K562 (cell line): ENCODE measurements at regions not wholly inside any gene's neighbourhood (a gene's known extent, or its start where the extent isn't known, plus 50 kb on each side); places are given as distances from the start of the nearest gene placed in this dataset.
A peak's percentile ranks its signal among the peaks of the same experiment; 100 is the strongest.

ENCODE experiments used
- ATAC-seq: fragments of 200-7000 bp; cut with Tn5 transposase; 3 replicates; pipeline ENCODE4 v1.9.1; 2020; ENCODE audit warnings: moderate library complexity
- BruUV-seq: library from RNA; stranded (reverse); fragments of 400-500 nt; replicated peaks from 2 replicates; lab custom pipeline; 2021; lab: Mats Ljungman, UMichigan
- CTCF ChIA-PET: fragments of 300-600 bp; formaldehyde crosslinking; extraction: SDS; loops from one replicate; lab custom pipeline; 2021; ENCODE audit warnings: low intra/inter-chr PET ratio; lab: Yijun Ruan, JAX
- POLR2A ChIA-PET: fragments of 300-600, 350-650 bp; sonication (Branson Sonifier 250); formaldehyde crosslinking; extraction: SDS; loops from one replicate; lab custom pipeline; 2021; ENCODE audit warnings: antibody characterized with exemption, inconsistent platforms; lab: Yijun Ruan, JAX
- DNase-seq, 4 experiments: peaks; one replicate each; pipeline versions ENCODE4 v3.0.0 to v3.0.0-alpha.2; 2011 to 2018; ENCODE audit warnings: low spot score in 3 of 4, mixed read lengths in 3 of 4; ENCODE audit errors: extremely low read depth in 1 of 4
- FAIRE-seq: peaks from 2 replicates; lab custom pipeline; 2011; peaks lifted over from hg19 to GRCh38; lab: Jason Lieb, UNC
- H2AFZ ChIP-seq: 2 replicates; pipeline ENCODE4 v1.6.0; 2011; ENCODE audit warnings: low read depth, low read length, control low read depth, inconsistent platforms
- H3K27ac ChIP-seq: fragments of 200-600 bp; 3 replicates; pipeline ENCODE4 v1.8.0; 2011; ENCODE audit warnings: low read depth, mild to moderate bottlenecking, control low read depth, inconsistent platforms, low read length, moderate library complexity, mixed read lengths; ENCODE audit errors: extremely low read depth
- H3K27me3 ChIP-seq, 2 experiments: fragments of 300-600 bp in 1 of 2; 2 replicates in 1 of 2; 3 replicates in 1 of 2; pipeline versions ENCODE4 v1.6.0 to v1.8.0; 2011; ENCODE audit warnings: inconsistent platforms in 2 of 2, low read length in 2 of 2, mild to moderate bottlenecking in 1 of 2, mixed read lengths in 1 of 2, moderate library complexity in 1 of 2; ENCODE audit not compliant: control insufficient read depth in 2 of 2, insufficient read depth in 2 of 2
- H3K36me3 ChIP-seq: fragments of 300-600 bp; 3 replicates; pipeline ENCODE4 v1.8.0; 2011; ENCODE audit warnings: mild to moderate bottlenecking, low read length, inconsistent platforms; ENCODE audit not compliant: control insufficient read depth, insufficient read depth
- H3K4me1 ChIP-seq, 2 experiments: fragments of 200-600 bp in 1 of 2; replicated peaks in 1 of 2; 2 replicates in 1 of 2; 3 replicates in 1 of 2; pipeline versions ENCODE4 v1.5.1 to v1.8.0; 2011; ENCODE audit warnings: inconsistent platforms in 2 of 2, low read length in 2 of 2, mild to moderate bottlenecking in 1 of 2, mixed read lengths in 1 of 2, moderate library complexity in 1 of 2; ENCODE audit not compliant: control insufficient read depth in 2 of 2, insufficient read depth in 2 of 2
- H3K4me2 ChIP-seq: 2 replicates; pipeline ENCODE4 v1.6.1; 2011; ENCODE audit warnings: low read length, control low read depth, inconsistent platforms, mixed read lengths; ENCODE audit not compliant: insufficient read depth
- H3K4me3 ChIP-seq: fragments of 200-600 bp; sonication (generic), shearing (Covaris generic); 2 replicates; pipeline ENCODE4 v1.5.1; 2016; ENCODE audit warnings: control low read depth, inconsistent platforms
- H3K79me2 ChIP-seq: fragments of 200-600 bp; 3 replicates; pipeline ENCODE4 v1.8.0; 2011; ENCODE audit warnings: low read length, inconsistent platforms; ENCODE audit not compliant: control insufficient read depth, insufficient read depth
- H3K9ac ChIP-seq, 2 experiments: 2 replicates each; pipeline versions ENCODE4 v1.6.0 to v1.6.1; 2011; ENCODE audit warnings: low read depth in 2 of 2, low read length in 2 of 2, control low read depth in 1 of 2, inconsistent platforms in 1 of 2, mild to moderate bottlenecking in 1 of 2, mixed read lengths in 1 of 2; ENCODE audit not compliant: insufficient read depth in 1 of 2
- H3K9me1 ChIP-seq: one replicate; pipeline ENCODE4 v1.6.0; 2011; ENCODE audit warnings: inconsistent platforms, mild to moderate bottlenecking, low read length, moderate library complexity; ENCODE audit not compliant: control insufficient read depth, insufficient read depth
- H3K9me3 ChIP-seq: replicated peaks from 2 replicates; pipeline ENCODE4 v1.5.1; 2011; ENCODE audit warnings: low read depth, low read length, inconsistent platforms; ENCODE audit not compliant: control insufficient read depth, insufficient read depth
- H4K20me1 ChIP-seq: replicated peaks from 2 replicates; pipeline ENCODE4 v1.6.1; 2011; ENCODE audit warnings: low read length, inconsistent platforms, mixed read lengths; ENCODE audit not compliant: control insufficient read depth, insufficient read depth
- CEBPB ChIP-seq: fragments of 450-650 bp; IDR thresholded peaks from 2 replicates; pipeline ENCODE4 v1.6.1; 2016; ENCODE audit warnings: missing genetic modification characterization, missing compliant biosample characterization
- CXXC5 ChIP-seq: fragments of 250-450 bp; sonication (Bioruptor Pico); IDR thresholded peaks from 2 replicates; pipeline ENCODE4 v1.8.0; 2022; ENCODE audit warnings: inconsistent platforms, mild to moderate bottlenecking, moderate library complexity
- FOXA1 ChIP-seq: fragments of 450-650 bp; IDR thresholded peaks from 2 replicates; pipeline ENCODE4 v1.6.1; 2016; ENCODE audit warnings: mild to moderate bottlenecking, borderline replicate concordance
- KLF10 ChIP-seq: fragments of 250-450 bp; sonication (Bioruptor Pico); IDR thresholded peaks from 2 replicates; pipeline ENCODE4 v1.6.1; 2021; ENCODE audit warnings: matching md5 sums
- KLF13 ChIP-seq: fragments of 450-650 bp; IDR thresholded peaks from 2 replicates; pipeline ENCODE4 v1.6.1; 2016; ENCODE audit warnings: missing genetic modification characterization, low read depth, mild to moderate bottlenecking, missing compliant biosample characterization, moderate library complexity, borderline replicate concordance
- NCOA2 ChIP-seq, 2 experiments: fragments of 450-650 bp; IDR thresholded peaks; 2 replicates each; pipeline ENCODE4 v1.6.1; 2018; ENCODE audit warnings: mild to moderate bottlenecking in 2 of 2, moderate library complexity in 1 of 2; ENCODE audit not compliant: partially characterized antibody in 2 of 2
- NR1H2 ChIP-seq: sonication (generic); formaldehyde crosslinking; IDR thresholded peaks from 2 replicates; pipeline ENCODE4 v1.4.0; 2020; ENCODE audit warnings: mild to moderate bottlenecking, missing genetic modification reagents
- POLR2B ChIP-seq: fragments of 450-650 bp; IDR thresholded peaks from 2 replicates; pipeline ENCODE4 v1.6.1; 2018; ENCODE audit warnings: low read depth; ENCODE audit not compliant: partially characterized antibody
- SMAD3 ChIP-seq: fragments of 450-650 bp; formaldehyde crosslinking; conservative IDR thresholded peaks from 2 replicates; pipeline ENCODE4 v1.4.0; 2020; ENCODE audit warnings: mild to moderate bottlenecking
- SMARCE1 ChIP-seq: fragments of 450-650 bp; IDR thresholded peaks from 2 replicates; pipeline ENCODE4 v1.7.1; 2016; ENCODE audit warnings: mild to moderate bottlenecking
- ZBTB17 ChIP-seq: fragments of 450-650 bp; formaldehyde crosslinking; IDR thresholded peaks from 2 replicates; pipeline ENCODE4 v1.4.0; 2020; ENCODE audit warnings: mild to moderate bottlenecking
- ZNF121 ChIP-seq: sonication (generic); formaldehyde crosslinking; conservative IDR thresholded peaks from 2 replicates; pipeline ENCODE4 v1.8.0; 2022; ENCODE audit warnings: missing genetic modification reagents
- ZNF561 ChIP-seq: fragments of 450-650 bp; formaldehyde crosslinking; conservative IDR thresholded peaks from 2 replicates; pipeline ENCODE4 v1.4.0; 2020; ENCODE audit warnings: mild to moderate bottlenecking, moderate library complexity
- WGBS: fragments of 100-300 bp; shearing (Covaris generic); methylation state at CpG from one replicate; pipeline ENCODE4 v1.1.6; 2016; ENCODE audit warnings: low coverage, mixed read lengths; ENCODE audit not compliant: insufficient coverage; ENCODE audit errors: missing lambda C conversion rate; 5-methylcytosine and 5-hydroxymethylcytosine counted together
- in situ Hi-C: fragments of 300-500 bp; cut with MboI; formaldehyde crosslinking; loops from 4 replicates; pipeline ENCODE4 v1.15.0; 2018; ENCODE audit warnings: inconsistent platforms, mixed read lengths
- intact Hi-C: fragments of 100-400 bp; cut with micrococcal nuclease; formaldehyde crosslinking; loops from 2 replicates; pipeline ENCODE4 v1.14.2; 2022
- TF ChIP-seq, protein P1 (sequence below): fragments of 250-450 bp; sonication (Bioruptor Pico); IDR thresholded peaks from 2 replicates; pipeline ENCODE4 v1.8.0; 2021; ENCODE audit warnings: moderate library complexity, mild to moderate bottlenecking, inconsistent platforms
- TF ChIP-seq, protein P2 (sequence below): IDR thresholded peaks from 2 replicates; pipeline ENCODE4 v1.6.1; 2014; ENCODE audit warnings: antibody characterized with exemption

DNA sequence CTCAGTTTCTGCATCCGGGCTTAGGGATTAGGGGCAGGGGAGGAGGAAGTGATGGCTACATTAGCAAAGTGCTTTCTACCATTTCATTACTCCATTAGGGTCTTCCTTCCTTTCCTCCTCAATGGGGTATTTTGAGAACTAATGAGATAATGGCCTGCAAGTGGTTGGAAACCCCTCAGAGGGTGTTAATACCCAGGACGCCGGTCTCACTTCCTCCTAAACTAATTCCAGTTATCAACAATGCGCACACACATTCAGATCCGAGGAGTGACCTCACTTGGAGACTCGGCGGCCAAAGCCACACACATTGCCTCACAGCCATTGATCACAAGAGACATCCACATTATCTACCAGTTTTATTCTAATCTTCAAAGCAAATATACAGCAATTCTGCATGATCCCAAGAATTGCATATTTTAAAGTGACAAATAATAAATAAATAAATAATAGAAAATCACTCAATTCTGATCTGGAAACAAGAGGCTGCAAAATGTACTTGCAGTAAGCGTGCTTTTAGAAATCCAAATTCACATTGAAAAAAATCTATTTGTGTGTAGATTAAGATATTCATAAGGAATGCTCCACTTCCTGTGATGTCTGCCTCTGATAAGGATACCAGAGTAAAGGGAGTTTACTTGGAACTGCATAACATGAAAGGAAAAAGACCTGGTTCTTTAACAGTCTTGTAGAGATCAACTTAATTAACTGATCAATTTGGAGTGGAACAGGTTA is 329.1 kb downstream of the FBXW7 start:
- H3K27ac ChIP-seq, result no peak overlapping the region
- in situ Hi-C loops, result no loop called here
- 2% methylated on average over 8 of the region's 8 CpGs for WGBS
- H3K4me1 ChIP-seq, result no peaks in the 10 kb centered on the region
- H3K4me3 ChIP-seq, result no peak overlapping the region
- no peak overlapping the region for H3K4me2 ChIP-seq
- POLR2A ChIA-PET, result no interaction called here
- no peaks in the 10 kb centered on the region for H3K9me3 ChIP-seq
- peaks cover 8 to 31% of the 10 kb centered on the region in 2 experiments for H3K27me3 ChIP-seq
- ATAC-seq (no peak), FAIRE-seq (peak; percentile 37), DNase-seq (no peak)
- no peaks in the 10 kb centered on the region for H4K20me1 ChIP-seq
- BruUV-seq, result no TSS peak
- CTCF ChIA-PET, result no interaction called here
- intact Hi-C loops, result no loop called here
- TF ChIP-seq KLF13 (tag) (no peak), FOXA1 (no peak), POLR2B (no peak)
- H3K9me1 ChIP-seq, result no peaks in the 10 kb centered on the region
- H3K36me3 ChIP-seq, result no peaks in the 10 kb centered on the region
- no peak overlapping the region for H2AFZ ChIP-seq
- no peak overlapping the region for H3K9ac ChIP-seq
- H3K79me2 ChIP-seq, result no peaks in the 10 kb centered on the region

DNA sequence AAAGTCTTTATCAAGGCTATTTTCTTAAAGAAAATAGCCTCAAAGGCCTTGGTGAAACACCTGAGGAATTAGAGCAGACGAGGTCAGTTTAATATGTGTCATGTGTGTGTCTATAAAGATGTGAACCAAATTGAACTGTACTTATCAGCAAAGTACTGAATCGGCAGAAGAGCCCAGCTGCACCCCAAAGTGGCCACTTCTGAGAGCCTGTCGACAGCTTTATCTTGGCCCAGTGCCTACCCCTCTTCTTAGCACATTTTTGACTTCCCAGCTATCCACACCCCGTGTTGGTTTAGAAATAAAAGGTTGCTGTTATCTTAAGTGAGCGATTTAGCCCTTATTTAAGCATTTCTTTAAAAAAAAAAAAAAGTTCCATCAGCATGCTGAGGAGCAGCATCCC is 329.7 kb downstream of the FBXW7 start:
- intact Hi-C loops (no loop called here), in situ Hi-C loops (no loop called here)
- Histone ChIP-seq H4K20me1 (no peaks in the 10 kb centered on the region), H3K36me3 (no peaks in the 10 kb centered on the region), H3K9me1 (no peaks in the 10 kb centered on the region), H3K4me1 (no peaks in the 10 kb centered on the region), H3K79me2 (no peaks in the 10 kb centered on the region), H3K9me3 (no peaks in the 10 kb centered on the region), H2AFZ (no peak overlapping the region), H3K9ac (no peak overlapping the region), H3K27me3 (peaks cover 8 to 31% of the 10 kb centered on the region in 2 experiments), H3K4me2 (no peak overlapping the region), H3K4me3 (no peak overlapping the region), H3K27ac (no peak overlapping the region)
- ATAC-seq, result no peak
- 2% methylated on average over 5 of the region's 5 CpGs for WGBS
- FAIRE-seq, result no peak
- ChIA-PET CTCF (no interaction called here), POLR2A (no interaction called here)
- no peak for DNase-seq
- BruUV-seq, result no TSS peak
- no peak for TF ChIP-seq NCOA2 (IDR thresholded peaks at IDR 0.05; ENCODE audit: partially characterized antibody in 2 of 2)
- no peak for TF ChIP-seq ZNF561
- no peak for TF ChIP-seq SMARCE1
- TF ChIP-seq NR1H2 (CRISPR knock-in tag), result no peak
- TF ChIP-seq, protein P1, sequence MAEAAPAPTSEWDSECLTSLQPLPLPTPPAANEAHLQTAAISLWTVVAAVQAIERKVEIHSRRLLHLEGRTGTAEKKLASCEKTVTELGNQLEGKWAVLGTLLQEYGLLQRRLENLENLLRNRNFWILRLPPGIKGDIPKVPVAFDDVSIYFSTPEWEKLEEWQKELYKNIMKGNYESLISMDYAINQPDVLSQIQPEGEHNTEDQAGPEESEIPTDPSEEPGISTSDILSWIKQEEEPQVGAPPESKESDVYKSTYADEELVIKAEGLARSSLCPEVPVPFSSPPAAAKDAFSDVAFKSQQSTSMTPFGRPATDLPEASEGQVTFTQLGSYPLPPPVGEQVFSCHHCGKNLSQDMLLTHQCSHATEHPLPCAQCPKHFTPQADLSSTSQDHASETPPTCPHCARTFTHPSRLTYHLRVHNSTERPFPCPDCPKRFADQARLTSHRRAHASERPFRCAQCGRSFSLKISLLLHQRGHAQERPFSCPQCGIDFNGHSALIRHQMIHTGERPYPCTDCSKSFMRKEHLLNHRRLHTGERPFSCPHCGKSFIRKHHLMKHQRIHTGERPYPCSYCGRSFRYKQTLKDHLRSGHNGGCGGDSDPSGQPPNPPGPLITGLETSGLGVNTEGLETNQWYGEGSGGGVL (CRISPR knock-in tag), result no peak
- TF ChIP-seq, protein P2, sequence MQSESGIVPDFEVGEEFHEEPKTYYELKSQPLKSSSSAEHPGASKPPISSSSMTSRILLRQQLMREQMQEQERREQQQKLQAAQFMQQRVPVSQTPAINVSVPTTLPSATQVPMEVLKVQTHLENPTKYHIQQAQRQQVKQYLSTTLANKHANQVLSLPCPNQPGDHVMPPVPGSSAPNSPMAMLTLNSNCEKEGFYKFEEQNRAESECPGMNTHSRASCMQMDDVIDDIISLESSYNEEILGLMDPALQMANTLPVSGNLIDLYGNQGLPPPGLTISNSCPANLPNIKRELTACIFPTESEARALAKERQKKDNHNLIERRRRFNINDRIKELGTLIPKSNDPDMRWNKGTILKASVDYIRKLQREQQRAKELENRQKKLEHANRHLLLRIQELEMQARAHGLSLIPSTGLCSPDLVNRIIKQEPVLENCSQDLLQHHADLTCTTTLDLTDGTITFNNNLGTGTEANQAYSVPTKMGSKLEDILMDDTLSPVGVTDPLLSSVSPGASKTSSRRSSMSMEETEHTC, result no peak
- TF ChIP-seq KLF10 (CRISPR knock-in tag), result no peak
- no peak for TF ChIP-seq CXXC5
- TF ChIP-seq CEBPB (tag), result no peak
- no peak for TF ChIP-seq SMAD3
- TF ChIP-seq ZBTB17, result no peak
- no peak for TF ChIP-seq ZNF121 (CRISPR knock-in tag)
